Panc1 (cell line): ENCODE measurements at regions not wholly inside any gene's neighbourhood (a gene's known extent, or its start where the extent isn't known, plus 50 kb on each side); places are given as distances from the start of the nearest gene placed in this dataset.

Source experiments
- CTCF ChIP-seq: fragments of 450-650 bp; IDR thresholded peaks from 2 replicates; pipeline ENCODE4 v1.5.1; 2017; ENCODE audit warnings: mild to moderate bottlenecking
- POLR2AphosphoS5 ChIP-seq: IDR thresholded peaks from 2 replicates; pipeline ENCODE4 v1.6.1; 2012; ENCODE audit warnings: mild to moderate bottlenecking, low read depth, low read length, moderate library complexity
- SIN3A ChIP-seq: IDR thresholded peaks from 2 replicates; pipeline ENCODE4 v1.6.1; 2012; ENCODE audit warnings: low read depth, mild to moderate bottlenecking, low read length, moderate library complexity, borderline replicate concordance; ENCODE audit not compliant: insufficient read depth
- TCF7L2 ChIP-seq: IDR thresholded peaks from 2 replicates; pipeline ENCODE4 v1.6.1; 2011; ENCODE audit warnings: mild to moderate bottlenecking, low read depth, low read length, inconsistent platforms

- no peak for TF ChIP-seq CTCF
- no peak for TF ChIP-seq SIN3A
- TF ChIP-seq TCF7L2 = no peak
- no peak for TF ChIP-seq POLR2AphosphoS5
Measured at GRCh38 chr2:220787251-220787650, 784.9 kb downstream of the EPHA4 start.
